Ishikawa (cell line): ENCODE measurements at regions not wholly inside any gene's neighbourhood (a gene's known extent, or its start where the extent isn't known, plus 50 kb on each side); places are given as distances from the start of the nearest gene placed in this dataset.

ENCODE experiments used
- CEBPB ChIP-seq: IDR thresholded peaks from 2 replicates; pipeline ENCODE4 v1.6.1; 2012
- CREB1 ChIP-seq: IDR thresholded peaks from 2 replicates; pipeline ENCODE4 v1.6.1; 2012; ENCODE audit warnings: low read depth
- EGR1 ChIP-seq: IDR thresholded peaks from 2 replicates; pipeline ENCODE4 v1.6.1; 2012
- EP300 ChIP-seq: IDR thresholded peaks from 2 replicates; pipeline ENCODE4 v1.6.1; 2012; ENCODE audit warnings: borderline replicate concordance
- FOXM1 ChIP-seq: IDR thresholded peaks from 2 replicates; pipeline ENCODE4 v1.6.1; 2012; ENCODE audit warnings: low read depth, borderline replicate concordance
- NFIC ChIP-seq: IDR thresholded peaks from 2 replicates; pipeline ENCODE4 v1.6.1; 2012
- RAD21 ChIP-seq: IDR thresholded peaks from 2 replicates; pipeline ENCODE4 v1.6.1; 2012; ENCODE audit warnings: low read depth
- TAF1 ChIP-seq: IDR thresholded peaks from 2 replicates; pipeline ENCODE4 v1.6.1; 2012; ENCODE audit warnings: low read depth, mild to moderate bottlenecking
- TCF12 ChIP-seq: IDR thresholded peaks from 2 replicates; pipeline ENCODE4 v1.6.1; 2012; ENCODE audit warnings: low read depth
- TEAD4 ChIP-seq: IDR thresholded peaks from 2 replicates; pipeline ENCODE4 v1.6.1; 2012
- YY1 ChIP-seq: IDR thresholded peaks from 2 replicates; pipeline ENCODE4 v1.6.1; 2012; ENCODE audit warnings: low read depth
- ZBTB7A ChIP-seq: IDR thresholded peaks from 2 replicates; pipeline ENCODE4 v1.6.1; 2012; ENCODE audit warnings: low read depth
- TF ChIP-seq, protein P1 (sequence below): IDR thresholded peaks from 2 replicates; pipeline ENCODE4 v1.6.1; 2012
- TF ChIP-seq, protein P2 (sequence below): IDR thresholded peaks from 2 replicates; pipeline ENCODE4 v1.6.1; 2012; ENCODE audit warnings: low read depth, mild to moderate bottlenecking
- TF ChIP-seq, protein P3 (sequence below): IDR thresholded peaks from 2 replicates; pipeline ENCODE4 v1.6.1; 2012

DNA sequence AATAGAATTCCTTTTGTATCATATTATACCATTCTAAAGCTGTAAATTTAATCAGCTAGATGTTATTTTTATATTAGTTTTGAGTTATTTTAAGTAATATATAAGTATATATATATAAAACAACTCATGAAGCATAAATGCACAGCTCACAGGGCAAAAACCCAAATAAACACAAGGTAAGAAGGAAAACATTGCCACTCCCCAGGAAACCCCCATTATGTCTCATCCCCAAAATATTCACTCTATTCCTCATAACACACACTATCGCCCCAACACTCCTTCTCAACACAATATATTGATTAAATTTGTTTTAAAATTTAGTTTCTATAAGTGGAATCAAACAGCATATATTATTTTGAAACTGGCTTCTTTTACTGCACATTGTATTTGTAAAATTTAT, 98.6 kb upstream of the FAM83B start:
- no peak for TF ChIP-seq EGR1
- TF ChIP-seq ZBTB7A: no peak
- no peak for TF ChIP-seq RAD21
- TF ChIP-seq, protein P1, sequence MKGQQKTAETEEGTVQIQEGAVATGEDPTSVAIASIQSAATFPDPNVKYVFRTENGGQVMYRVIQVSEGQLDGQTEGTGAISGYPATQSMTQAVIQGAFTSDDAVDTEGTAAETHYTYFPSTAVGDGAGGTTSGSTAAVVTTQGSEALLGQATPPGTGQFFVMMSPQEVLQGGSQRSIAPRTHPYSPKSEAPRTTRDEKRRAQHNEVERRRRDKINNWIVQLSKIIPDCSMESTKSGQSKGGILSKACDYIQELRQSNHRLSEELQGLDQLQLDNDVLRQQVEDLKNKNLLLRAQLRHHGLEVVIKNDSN: no peak
- TF ChIP-seq, protein P2, sequence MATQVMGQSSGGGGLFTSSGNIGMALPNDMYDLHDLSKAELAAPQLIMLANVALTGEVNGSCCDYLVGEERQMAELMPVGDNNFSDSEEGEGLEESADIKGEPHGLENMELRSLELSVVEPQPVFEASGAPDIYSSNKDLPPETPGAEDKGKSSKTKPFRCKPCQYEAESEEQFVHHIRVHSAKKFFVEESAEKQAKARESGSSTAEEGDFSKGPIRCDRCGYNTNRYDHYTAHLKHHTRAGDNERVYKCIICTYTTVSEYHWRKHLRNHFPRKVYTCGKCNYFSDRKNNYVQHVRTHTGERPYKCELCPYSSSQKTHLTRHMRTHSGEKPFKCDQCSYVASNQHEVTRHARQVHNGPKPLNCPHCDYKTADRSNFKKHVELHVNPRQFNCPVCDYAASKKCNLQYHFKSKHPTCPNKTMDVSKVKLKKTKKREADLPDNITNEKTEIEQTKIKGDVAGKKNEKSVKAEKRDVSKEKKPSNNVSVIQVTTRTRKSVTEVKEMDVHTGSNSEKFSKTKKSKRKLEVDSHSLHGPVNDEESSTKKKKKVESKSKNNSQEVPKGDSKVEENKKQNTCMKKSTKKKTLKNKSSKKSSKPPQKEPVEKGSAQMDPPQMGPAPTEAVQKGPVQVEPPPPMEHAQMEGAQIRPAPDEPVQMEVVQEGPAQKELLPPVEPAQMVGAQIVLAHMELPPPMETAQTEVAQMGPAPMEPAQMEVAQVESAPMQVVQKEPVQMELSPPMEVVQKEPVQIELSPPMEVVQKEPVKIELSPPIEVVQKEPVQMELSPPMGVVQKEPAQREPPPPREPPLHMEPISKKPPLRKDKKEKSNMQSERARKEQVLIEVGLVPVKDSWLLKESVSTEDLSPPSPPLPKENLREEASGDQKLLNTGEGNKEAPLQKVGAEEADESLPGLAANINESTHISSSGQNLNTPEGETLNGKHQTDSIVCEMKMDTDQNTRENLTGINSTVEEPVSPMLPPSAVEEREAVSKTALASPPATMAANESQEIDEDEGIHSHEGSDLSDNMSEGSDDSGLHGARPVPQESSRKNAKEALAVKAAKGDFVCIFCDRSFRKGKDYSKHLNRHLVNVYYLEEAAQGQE: no peak
- TF ChIP-seq TCF12: no peak
- TF ChIP-seq CEBPB: no peak
- no peak for TF ChIP-seq CREB1
- TF ChIP-seq NFIC: no peak
- TF ChIP-seq YY1: no peak
- TF ChIP-seq TEAD4: no peak
- no peak for TF ChIP-seq EP300
- TF ChIP-seq, protein P3, sequence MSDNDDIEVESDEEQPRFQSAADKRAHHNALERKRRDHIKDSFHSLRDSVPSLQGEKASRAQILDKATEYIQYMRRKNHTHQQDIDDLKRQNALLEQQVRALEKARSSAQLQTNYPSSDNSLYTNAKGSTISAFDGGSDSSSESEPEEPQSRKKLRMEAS: no peak
- no peak for TF ChIP-seq TAF1

DNA sequence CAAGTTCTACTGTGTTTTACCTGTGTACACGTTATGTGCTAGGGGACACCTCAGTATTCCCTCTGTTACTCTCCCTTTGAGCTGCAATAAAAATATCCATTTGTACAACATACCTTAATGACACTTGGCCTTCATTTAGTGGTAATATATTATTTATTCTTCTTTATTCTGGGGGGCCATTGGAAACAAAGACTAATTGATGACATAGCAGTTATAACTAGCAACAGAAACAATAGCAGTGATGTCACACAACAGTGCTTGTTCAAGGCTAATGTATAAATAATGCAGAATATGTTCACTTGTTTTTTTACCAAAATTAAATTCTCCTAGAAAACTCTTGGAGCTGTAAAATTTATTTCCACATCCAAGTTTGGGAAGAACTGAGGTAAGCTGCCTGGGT, 92.2 kb upstream of the FAM83B start:
- TF ChIP-seq, protein P3: no peak
- TF ChIP-seq EGR1: no peak

DNA sequence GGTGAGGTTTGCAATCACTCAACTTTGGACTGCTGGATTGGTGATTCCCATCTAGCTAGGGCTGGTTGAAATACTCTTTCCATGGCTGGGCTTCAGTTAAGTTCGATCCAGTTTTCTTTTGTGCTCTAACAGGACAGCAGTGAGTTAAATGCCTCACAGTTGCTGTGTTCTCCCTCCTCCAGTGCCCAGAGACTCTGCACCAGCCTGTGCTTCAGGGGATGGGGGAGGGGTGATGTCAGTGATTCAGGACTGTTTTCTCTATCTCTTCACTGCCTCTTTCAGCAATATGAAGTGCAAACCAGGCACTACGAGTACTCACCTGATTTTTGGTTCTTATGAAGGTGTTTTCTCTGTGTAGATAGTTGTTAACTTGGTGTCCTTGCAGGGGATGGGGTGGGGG, 88.2 kb upstream of the FAM83B start:
- no peak for TF ChIP-seq EP300
- TF ChIP-seq RAD21: no peak

DNA sequence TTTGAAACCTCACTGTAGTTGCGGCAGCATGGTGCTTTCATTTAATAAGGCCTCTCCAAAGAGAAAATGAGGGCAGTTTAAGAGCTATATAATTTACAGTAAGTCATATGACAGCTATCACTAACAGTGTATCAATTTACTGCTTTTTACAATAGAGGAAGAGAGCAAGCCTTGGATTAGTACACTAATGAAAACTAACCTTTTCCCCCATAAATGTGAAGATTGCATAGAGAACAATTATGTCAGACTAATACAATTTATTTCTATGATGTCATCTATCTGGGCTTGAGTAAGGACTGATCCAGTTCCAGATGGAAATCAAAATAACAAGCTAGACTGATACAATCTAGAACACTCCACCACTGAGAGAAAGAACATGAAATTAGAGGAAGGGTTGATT, 78.1 kb upstream of the FAM83B start:
- TF ChIP-seq, protein P3: no peak
- TF ChIP-seq, protein P2: no peak
- TF ChIP-seq CREB1: no peak

DNA sequence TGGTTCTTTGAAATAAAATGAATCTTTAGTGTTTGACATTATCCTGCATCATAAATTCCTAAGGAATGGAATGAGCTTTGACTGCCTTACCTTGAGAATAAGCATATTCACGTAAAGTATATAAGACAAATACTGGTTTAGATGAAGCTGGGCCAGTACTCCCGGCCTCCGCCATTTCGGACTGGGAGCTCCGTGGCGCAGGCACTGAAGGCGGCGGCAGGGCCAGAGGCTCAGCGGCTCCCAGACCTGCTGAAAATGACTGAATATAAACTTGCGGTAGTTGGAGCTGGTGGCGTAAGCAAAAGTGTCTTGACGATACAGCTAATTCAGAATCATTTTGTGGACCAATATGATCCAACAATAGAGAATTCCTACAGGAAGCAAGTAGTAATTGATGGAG, 76.2 kb upstream of the FAM83B start:
- TF ChIP-seq, protein P2: no peak
- TF ChIP-seq EGR1 (no peak), TEAD4 (no peak), ZBTB7A (no peak), RAD21 (no peak), TCF12 (no peak), CEBPB (no peak), CREB1 (no peak), YY1 (no peak), EP300 (no peak), TAF1 (no peak), NFIC (no peak), FOXM1 (no peak)
- TF ChIP-seq, protein P1: no peak
- TF ChIP-seq, protein P3: no peak
